Fibroblast of lung (primary cell): ENCODE measurements at regions not wholly inside any gene's neighbourhood (a gene's known extent, or its start where the extent isn't known, plus 50 kb on each side); places are given as distances from the start of the nearest gene placed in this dataset.

ENCODE experiments used
- EZH2 ChIP-seq: IDR thresholded peaks from 2 replicates; pipeline ENCODE4 v1.5.1; 2012; ENCODE audit warnings: low read length, control low read depth, mild to moderate bottlenecking; ENCODE audit errors: missing control alignments
- TF ChIP-seq, protein P1 (sequence below), 2 donors: IDR thresholded peaks in 1 of 2; conservative IDR thresholded peaks in 1 of 2; 1 replicate in 1 of 2; 2 replicates in 1 of 2; pipeline ENCODE4 v1.5.1; 2011 to 2012; ENCODE audit warnings: low read length in 2 of 2, control low read depth in 1 of 2, inconsistent platforms in 1 of 2, low read depth in 1 of 2, mild to moderate bottlenecking in 1 of 2

DNA sequence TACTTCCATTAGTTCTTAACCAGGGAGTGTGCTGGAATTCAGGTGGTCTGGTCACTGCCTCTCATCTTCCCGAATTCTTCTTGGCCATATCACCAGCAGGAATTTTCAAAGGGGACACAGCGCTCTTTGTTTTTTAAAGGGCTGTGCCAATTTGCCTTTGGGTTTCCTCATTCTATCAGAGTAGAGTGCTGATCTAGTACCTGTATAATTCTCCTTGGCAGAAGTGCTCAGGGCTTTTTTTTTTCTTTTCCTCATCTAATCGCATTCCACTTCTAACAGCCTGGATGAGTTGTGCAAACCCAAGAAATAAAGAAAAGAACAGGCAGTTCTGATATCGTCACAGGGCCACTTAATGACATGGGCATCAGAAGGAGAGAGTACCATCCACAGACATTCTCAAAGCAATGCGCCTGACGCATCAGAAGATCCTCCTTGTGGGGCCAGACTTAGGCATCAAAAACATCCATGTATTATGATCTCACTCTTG, 121.0 kb downstream of the ASB7 start:
- TF ChIP-seq, protein P1, sequence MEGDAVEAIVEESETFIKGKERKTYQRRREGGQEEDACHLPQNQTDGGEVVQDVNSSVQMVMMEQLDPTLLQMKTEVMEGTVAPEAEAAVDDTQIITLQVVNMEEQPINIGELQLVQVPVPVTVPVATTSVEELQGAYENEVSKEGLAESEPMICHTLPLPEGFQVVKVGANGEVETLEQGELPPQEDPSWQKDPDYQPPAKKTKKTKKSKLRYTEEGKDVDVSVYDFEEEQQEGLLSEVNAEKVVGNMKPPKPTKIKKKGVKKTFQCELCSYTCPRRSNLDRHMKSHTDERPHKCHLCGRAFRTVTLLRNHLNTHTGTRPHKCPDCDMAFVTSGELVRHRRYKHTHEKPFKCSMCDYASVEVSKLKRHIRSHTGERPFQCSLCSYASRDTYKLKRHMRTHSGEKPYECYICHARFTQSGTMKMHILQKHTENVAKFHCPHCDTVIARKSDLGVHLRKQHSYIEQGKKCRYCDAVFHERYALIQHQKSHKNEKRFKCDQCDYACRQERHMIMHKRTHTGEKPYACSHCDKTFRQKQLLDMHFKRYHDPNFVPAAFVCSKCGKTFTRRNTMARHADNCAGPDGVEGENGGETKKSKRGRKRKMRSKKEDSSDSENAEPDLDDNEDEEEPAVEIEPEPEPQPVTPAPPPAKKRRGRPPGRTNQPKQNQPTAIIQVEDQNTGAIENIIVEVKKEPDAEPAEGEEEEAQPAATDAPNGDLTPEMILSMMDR (conservative IDR thresholded peaks at IDR 0.05 in 1 of 2, IDR thresholded peaks at IDR 0.05 in 1 of 2; ENCODE audit: low read depth in 1 of 2, low read length in 2 of 2) = no peak
- TF ChIP-seq EZH2 = no peak
